T-helper 17 cell (primary cell): ENCODE measurements at regions not wholly inside any gene's neighbourhood (a gene's known extent, or its start where the extent isn't known, plus 50 kb on each side); places are given as distances from the start of the nearest gene placed in this dataset.
"Not testable (repeated sequence)": the region's sequence is repeated elsewhere in the genome, so short reads cannot be mapped to it uniquely, and the experiment has no call there.

Source experiments
- ATAC-seq: fragments of 150-1000 bp; cut with Tn5 transposase; 2 replicates; pipeline ENCODE4 v1.10.0; 2021; ENCODE audit warnings: mild to moderate bottlenecking, moderate library complexity
- DNase-seq, 3 donors: peaks; one replicate each; pipeline versions ENCODE4 v3.0.0 to v3.0.0-alpha.2; 2020 to 2021
- H3K9me3 ChIP-seq: one replicate; pipeline ENCODE4 v1.7.0; 2013; ENCODE audit warnings: low read length, mild to moderate bottlenecking; ENCODE audit not compliant: control insufficient read depth, poor library complexity, severe bottlenecking
- H3K27ac Mint-ChIP-seq: one replicate; pipeline ENCODE4 v1.8.0; 2022; ENCODE audit warnings: mild to moderate bottlenecking, moderate library complexity, mixed read lengths
- H3K27me3 Mint-ChIP-seq: one replicate; pipeline ENCODE4 v1.8.0; 2022; ENCODE audit warnings: mixed read lengths
- H3K36me3 Mint-ChIP-seq: one replicate; pipeline ENCODE4 v1.8.0; 2022; ENCODE audit warnings: low read depth, mixed read lengths
- H3K4me1 Mint-ChIP-seq: one replicate; pipeline ENCODE4 v1.8.0; 2022; ENCODE audit warnings: mild to moderate bottlenecking, mixed read lengths
- H3K4me3 Mint-ChIP-seq: one replicate; pipeline ENCODE4 v1.8.0; 2022; ENCODE audit warnings: mild to moderate bottlenecking, moderate library complexity, mixed read lengths

- no peak for DNase-seq
- no peak for ATAC-seq
- H3K27ac Mint-ChIP-seq: no peak overlapping the region
- H3K9me3 ChIP-seq: no peaks in the 10 kb centered on the region
- H3K4me3 Mint-ChIP-seq: no peak overlapping the region
- no peaks in the 10 kb centered on the region for H3K36me3 Mint-ChIP-seq
- no peaks in the 10 kb centered on the region for H3K27me3 Mint-ChIP-seq
- no peaks in the 10 kb centered on the region for H3K4me1 Mint-ChIP-seq
Measured at GRCh38 chr9:7739595-7739994, 60.0 kb downstream of the DMAC1 start.

GRCh38 chr9:7735311-7735710 lies 64.3 kb downstream of the DMAC1 start:
- H3K27me3 Mint-ChIP-seq: no peaks in the 10 kb centered on the region
- H3K4me1 Mint-ChIP-seq: no peaks in the 10 kb centered on the region
- H3K27ac Mint-ChIP-seq: no peak overlapping the region
- ATAC-seq (no peak), DNase-seq (no peak)
- no peaks in the 10 kb centered on the region for H3K9me3 ChIP-seq
- H3K36me3 Mint-ChIP-seq: peaks cover 2% of the 10 kb centered on the region
- H3K4me3 Mint-ChIP-seq: no peak overlapping the region

DNA sequence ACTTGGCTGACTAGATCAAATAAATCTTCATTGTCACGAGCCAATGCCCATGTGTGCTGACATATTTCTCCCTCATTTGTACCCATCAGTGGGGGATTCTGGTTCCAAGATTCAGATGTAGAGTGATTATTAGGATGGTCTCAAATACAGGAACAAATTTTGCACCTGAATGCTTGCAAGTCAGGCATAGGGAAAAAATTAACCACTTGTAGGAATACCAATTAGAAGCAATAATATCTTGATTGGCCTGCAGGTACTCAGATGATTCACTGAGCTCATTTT lies 69.5 kb downstream of the DMAC1 start:
- H3K27ac Mint-ChIP-seq: no peak overlapping the region
- ATAC-seq: no peak
- no peak for DNase-seq
- H3K4me1 Mint-ChIP-seq: no peaks in the 10 kb centered on the region
- no peaks in the 10 kb centered on the region for H3K27me3 Mint-ChIP-seq
- H3K9me3 ChIP-seq: no peaks in the 10 kb centered on the region
- H3K4me3 Mint-ChIP-seq: no peak overlapping the region
- peaks cover 2% of the 10 kb centered on the region for H3K36me3 Mint-ChIP-seq

DNA sequence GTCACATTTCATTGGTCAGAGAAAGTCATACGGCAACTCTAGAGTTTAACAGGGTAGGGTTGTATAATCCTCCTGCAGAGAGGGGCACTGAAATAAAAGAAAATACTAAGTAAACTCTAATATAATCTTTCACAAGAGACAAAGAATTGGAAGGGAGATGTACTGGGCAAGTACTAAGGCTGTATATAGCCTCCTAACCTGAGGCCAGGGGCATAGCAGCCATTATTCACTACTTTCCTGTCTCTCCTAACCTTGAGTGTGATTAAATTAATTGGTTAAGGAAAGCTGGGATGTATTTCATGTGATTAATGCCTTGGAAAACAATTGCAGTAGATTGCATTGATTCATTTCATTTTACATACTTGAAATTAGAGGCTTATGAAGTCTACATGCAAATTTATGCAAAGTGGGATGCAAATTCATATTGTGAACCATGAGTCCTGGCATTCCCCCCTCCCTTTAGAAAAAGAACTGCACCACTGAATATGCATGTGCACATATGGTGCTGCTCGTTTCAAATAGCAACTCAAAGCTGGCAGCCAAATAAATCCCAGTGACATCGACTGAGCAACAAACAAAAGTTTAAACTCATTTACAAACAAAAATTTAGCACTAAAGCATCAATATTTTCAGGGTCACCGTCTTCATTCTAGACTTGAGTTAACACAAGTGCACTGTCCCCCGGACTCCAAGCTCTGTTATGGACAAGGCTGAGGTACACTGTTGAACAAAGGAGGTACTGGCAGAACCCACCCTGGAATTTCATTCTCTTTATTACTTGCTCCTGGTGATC lies 70.0 kb downstream of the DMAC1 start:
- no peaks in the 10 kb centered on the region for H3K9me3 ChIP-seq
- H3K27me3 Mint-ChIP-seq: no peaks in the 10 kb centered on the region
- H3K36me3 Mint-ChIP-seq: peaks cover 2% of the 10 kb centered on the region
- ATAC-seq (no peak), DNase-seq (no peak)
- no peaks in the 10 kb centered on the region for H3K4me1 Mint-ChIP-seq
- H3K4me3 Mint-ChIP-seq: no peak overlapping the region
- no peak overlapping the region for H3K27ac Mint-ChIP-seq

DNA sequence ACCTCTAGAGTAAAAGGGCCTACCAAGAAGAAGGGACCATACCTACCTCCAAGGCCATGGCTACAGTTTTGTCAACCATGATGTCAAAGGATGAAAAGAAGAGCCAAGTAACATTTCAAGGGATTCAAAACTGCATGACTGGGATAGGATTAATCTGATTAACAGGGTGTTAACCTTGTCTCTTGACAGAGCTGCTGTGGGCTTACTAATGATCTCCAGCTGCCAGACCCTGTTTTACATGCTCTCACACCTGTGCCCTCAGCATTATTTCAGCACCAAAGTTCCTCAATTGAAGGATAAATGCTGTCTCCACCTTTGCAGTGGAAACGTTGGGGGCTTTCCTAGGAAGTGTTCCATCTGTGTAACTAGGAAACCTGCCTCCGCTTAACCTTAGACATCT lies 78.3 kb downstream of the DMAC1 start:
- H3K9me3 ChIP-seq: peaks cover 2% of the 10 kb centered on the region
- Mint-ChIP-seq H3K27me3 (no peaks in the 10 kb centered on the region), H3K27ac (no peak overlapping the region), H3K36me3 (no peaks in the 10 kb centered on the region), H3K4me3 (no peak overlapping the region), H3K4me1 (no peaks in the 10 kb centered on the region)
- no peak for ATAC-seq
- DNase-seq: no peak

GRCh38 chr9:7713088-7713487 lies 86.5 kb downstream of the DMAC1 start:
- not testable (repeated sequence) for H3K27ac Mint-ChIP-seq, ATAC-seq, DNase-seq, H3K9me3 ChIP-seq, H3K36me3 Mint-ChIP-seq, H3K27me3 Mint-ChIP-seq, H3K4me3 Mint-ChIP-seq, H3K4me1 Mint-ChIP-seq

DNA sequence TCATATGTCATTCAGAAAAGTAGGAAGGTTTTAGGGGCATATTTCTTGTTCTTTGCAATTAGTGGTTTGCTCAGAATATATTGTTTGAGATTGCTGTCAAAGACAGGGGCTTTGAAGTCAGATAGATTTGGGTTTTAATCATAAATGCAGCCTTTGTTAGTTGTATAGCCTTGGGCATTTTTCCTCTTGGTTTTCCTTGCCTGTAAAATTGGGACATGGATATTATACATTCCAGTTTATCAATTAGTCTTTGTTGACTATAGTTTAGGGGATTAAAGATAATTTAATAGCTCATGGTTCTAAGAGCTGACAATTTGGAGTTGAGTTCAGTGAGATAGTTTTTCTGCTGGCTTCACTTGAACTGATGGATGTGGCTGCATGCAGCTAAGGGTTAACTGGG lies 88.9 kb downstream of the DMAC1 start:
- no peak overlapping the region for H3K4me3 Mint-ChIP-seq
- H3K9me3 ChIP-seq: no peaks in the 10 kb centered on the region
- no peak overlapping the region for H3K27ac Mint-ChIP-seq
- no peaks in the 10 kb centered on the region for H3K36me3 Mint-ChIP-seq
- H3K4me1 Mint-ChIP-seq: no peaks in the 10 kb centered on the region
- DNase-seq (no peak), ATAC-seq (no peak)
- peaks cover 9% of the 10 kb centered on the region for H3K27me3 Mint-ChIP-seq

GRCh38 chr9:7707934-7708333 lies 91.6 kb downstream of the DMAC1 start:
- ATAC-seq (no peak), DNase-seq (no peak)
- Mint-ChIP-seq H3K4me3 (no peak overlapping the region), H3K27ac (no peak overlapping the region), H3K36me3 (no peaks in the 10 kb centered on the region), H3K4me1 (no peaks in the 10 kb centered on the region), H3K27me3 (peaks cover 27% of the 10 kb centered on the region)
- no peaks in the 10 kb centered on the region for H3K9me3 ChIP-seq

- no peak for DNase-seq
- H3K9me3 ChIP-seq: no peaks in the 10 kb centered on the region
- peaks cover 6% of the 10 kb centered on the region for H3K36me3 Mint-ChIP-seq
- no peaks in the 10 kb centered on the region for H3K4me1 Mint-ChIP-seq
- peaks cover 23% of the 10 kb centered on the region for H3K27me3 Mint-ChIP-seq
- no peak for ATAC-seq
- H3K27ac Mint-ChIP-seq: no peak overlapping the region
- no peak overlapping the region for H3K4me3 Mint-ChIP-seq
Measured at GRCh38 chr9:7704543-7704942, 95.0 kb downstream of the DMAC1 start.

- ATAC-seq (no peak), DNase-seq (no peak)
- Mint-ChIP-seq H3K36me3 (no peaks in the 10 kb centered on the region), H3K27ac (no peak overlapping the region), H3K27me3 (no peaks in the 10 kb centered on the region), H3K4me1 (no peaks in the 10 kb centered on the region), H3K4me3 (no peak overlapping the region)
- no peaks in the 10 kb centered on the region for H3K9me3 ChIP-seq
Measured at GRCh38 chr9:7691909-7692308, 107.7 kb downstream of the DMAC1 start.

GRCh38 chr9:7690014-7690413 lies 109.6 kb downstream of the DMAC1 start:
- Mint-ChIP-seq H3K36me3 (no peaks in the 10 kb centered on the region), H3K4me3 (no peak overlapping the region), H3K27ac (no peak overlapping the region), H3K4me1 (no peaks in the 10 kb centered on the region), H3K27me3 (no peaks in the 10 kb centered on the region)
- ATAC-seq (no peak), DNase-seq (no peak)
- no peaks in the 10 kb centered on the region for H3K9me3 ChIP-seq

DNA sequence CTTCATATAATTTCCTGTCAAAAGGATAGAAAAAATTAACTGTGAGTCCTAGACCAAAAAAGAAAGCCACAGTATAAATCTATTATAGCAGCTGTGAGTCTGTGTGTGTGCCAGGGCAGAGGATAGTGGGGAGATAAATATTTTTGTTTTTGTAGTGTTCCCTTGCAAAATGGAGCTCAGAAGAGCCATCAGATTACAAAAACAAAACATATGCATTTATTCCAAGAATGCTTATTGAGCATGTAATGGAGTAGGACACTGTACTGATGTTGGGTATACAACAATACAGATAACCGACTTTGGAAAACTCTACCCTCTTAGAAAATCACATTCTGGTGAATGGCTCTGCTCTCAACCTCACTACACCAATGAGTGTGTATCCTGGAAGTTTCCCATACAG lies 111.0 kb downstream of the DMAC1 start:
- ATAC-seq (no peak), DNase-seq (no peak)
- H3K9me3 ChIP-seq: no peaks in the 10 kb centered on the region
- Mint-ChIP-seq H3K27me3 (no peaks in the 10 kb centered on the region), H3K4me3 (no peak overlapping the region), H3K4me1 (no peaks in the 10 kb centered on the region), H3K36me3 (no peaks in the 10 kb centered on the region), H3K27ac (no peak overlapping the region)

DNA sequence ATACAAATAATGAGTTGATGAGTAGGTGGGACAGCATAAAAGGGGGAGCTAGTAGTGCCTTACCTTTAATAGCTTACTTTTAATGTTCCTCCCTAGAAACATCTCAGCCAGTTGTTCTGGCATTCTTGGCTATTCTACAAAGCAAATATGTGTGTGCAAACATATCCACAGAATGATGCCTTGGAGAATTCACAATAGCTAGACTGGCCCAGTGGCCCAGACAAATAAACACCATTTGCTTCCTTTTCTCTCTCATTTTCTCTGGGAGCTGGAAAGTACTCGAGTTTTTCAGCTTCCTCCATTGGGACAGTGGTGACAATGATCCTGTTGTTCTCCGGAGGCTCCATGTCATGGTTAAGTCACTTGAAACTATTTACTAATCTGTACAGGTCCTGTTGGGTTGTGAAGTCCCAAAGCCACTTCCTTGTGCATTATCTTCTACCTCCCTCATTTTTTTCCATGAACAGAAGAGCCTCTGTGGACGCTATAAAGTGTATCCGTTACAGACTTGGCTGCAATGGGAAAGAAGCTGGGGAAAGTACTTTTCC lies 122.9 kb downstream of the DMAC1 start:
- Mint-ChIP-seq H3K27ac (no peak overlapping the region), H3K4me1 (no peaks in the 10 kb centered on the region), H3K27me3 (peaks cover 5% of the 10 kb centered on the region), H3K4me3 (no peak overlapping the region), H3K36me3 (peaks cover 2% of the 10 kb centered on the region)
- DNase-seq (no peak), ATAC-seq (no peak)
- no peaks in the 10 kb centered on the region for H3K9me3 ChIP-seq

GRCh38 chr9:7671847-7672246 lies 127.7 kb downstream of the DMAC1 start:
- no peaks in the 10 kb centered on the region for H3K9me3 ChIP-seq

More at GRCh38 chr9:7671847-7672246, 127.7 kb downstream of the DMAC1 start:
- Mint-ChIP-seq H3K36me3 (peaks cover 2% of the 10 kb centered on the region), H3K27ac (peak overlapping the region; percentile 65), H3K4me3 (no peak overlapping the region), H3K4me1 (no peaks in the 10 kb centered on the region), H3K27me3 (peaks cover 9% of the 10 kb centered on the region)
- no peak for ATAC-seq
- no peak for DNase-seq
